GM12878 (cell line): ENCODE measurements at regions not wholly inside any gene's neighbourhood (a gene's known extent, or its start where the extent isn't known, plus 50 kb on each side); places are given as distances from the start of the nearest gene placed in this dataset.

Experiments used
- ATAC-seq: fragments of 200-7000 bp; cut with Tn5 transposase; 3 replicates; pipeline ENCODE4 v1.9.1; 2020; ENCODE audit warnings: mild to moderate bottlenecking, moderate library complexity
- BruUV-seq: library from RNA; stranded (reverse); fragments of 400-500 nt; replicated peaks from 2 replicates; lab custom pipeline; 2021; lab: Mats Ljungman, UMichigan
- CTCF ChIA-PET: fragments of 300-600 bp; sonication (Branson Sonifier 250); formaldehyde crosslinking; extraction: SDS; loops from one replicate; lab custom pipeline; 2021; ENCODE audit warnings: inconsistent platforms; lab: Yijun Ruan, JAX
- POLR2A ChIA-PET: fragments of 350-600 bp; formaldehyde crosslinking; extraction: SDS; loops from one replicate; lab custom pipeline; 2021; ENCODE audit warnings: inconsistent platforms; lab: Charles Lee
- RAD21 ChIA-PET: fragments of 300-600 bp; sonication (Branson Sonifier 250); formaldehyde crosslinking; loops from one replicate; lab custom pipeline; 2023; ENCODE audit warnings: antibody characterized with exemption; ENCODE audit not compliant: unreplicated experiment; lab: Charles Lee
- SMC1A ChIA-PET: fragments of 300-600 bp; sonication (Branson Sonifier 250); formaldehyde crosslinking; loops from one replicate; lab custom pipeline; 2023; ENCODE audit not compliant: unreplicated experiment, uncharacterized antibody; lab: Charles Lee
- DNase-seq: peaks from one replicate; pipeline ENCODE4 v3.0.0-alpha.2; 2011; ENCODE audit warnings: low read depth, low spot score
- FAIRE-seq: peaks from 3 replicates; lab custom pipeline; 2011; peaks lifted over from hg19 to GRCh38; lab: Jason Lieb, UNC
- H2AFZ ChIP-seq: 2 replicates; pipeline ENCODE4 v1.6.0; 2011; ENCODE audit warnings: low read depth, low read length, control low read depth; ENCODE audit not compliant: control insufficient read depth
- H3K27ac ChIP-seq: 2 replicates; pipeline ENCODE4 v1.5.1; 2011; ENCODE audit warnings: control low read depth; ENCODE audit not compliant: control insufficient read depth, insufficient read depth
- H3K27me3 ChIP-seq, 2 experiments: replicated peaks in 1 of 2; 2 replicates each; pipeline versions ENCODE4 v1.6.0 to v1.6.1; 2011; ENCODE audit warnings: low read length in 1 of 2; ENCODE audit not compliant: control insufficient read depth in 2 of 2, insufficient read depth in 2 of 2
- H3K36me3 ChIP-seq, 2 experiments: 2 replicates each; pipeline ENCODE4 v1.5.1; 2011; ENCODE audit warnings: low read length in 1 of 2; ENCODE audit not compliant: control insufficient read depth in 2 of 2, insufficient read depth in 2 of 2
- H3K4me1 ChIP-seq: 2 replicates; pipeline ENCODE4 v1.6.1; 2011; ENCODE audit warnings: mild to moderate bottlenecking, low read length, moderate library complexity, mixed read lengths; ENCODE audit not compliant: control insufficient read depth, insufficient read depth
- H3K4me2 ChIP-seq: 2 replicates; pipeline ENCODE4 v1.6.0; 2011; ENCODE audit warnings: control low read depth; ENCODE audit not compliant: control insufficient read depth, insufficient read depth
- H3K4me3 ChIP-seq: fragments of 200-600 bp; sonication (generic); 2 replicates; pipeline ENCODE4 v1.5.1; 2016
- H3K79me2 ChIP-seq: 2 replicates; pipeline ENCODE4 v1.6.0; 2011; ENCODE audit warnings: low read length; ENCODE audit not compliant: control insufficient read depth, insufficient read depth
- H3K9ac ChIP-seq: 2 replicates; pipeline ENCODE4 v1.8.0; 2011; ENCODE audit warnings: low read length, control low read depth, mixed read lengths; ENCODE audit not compliant: control insufficient read depth, insufficient read depth
- H3K9me3 ChIP-seq: replicated peaks from 3 replicates; pipeline ENCODE4 v1.5.1; 2011; ENCODE audit warnings: mild to moderate bottlenecking, low read length; ENCODE audit not compliant: control insufficient read depth, insufficient read depth
- H4K20me1 ChIP-seq: 2 replicates; pipeline ENCODE4 v1.6.0; 2011; ENCODE audit not compliant: control insufficient read depth, insufficient read depth
- CEBPZ ChIP-seq: fragments of 150-350 bp; IDR thresholded peaks from 2 replicates; pipeline ENCODE4 v1.6.1; 2016; ENCODE audit warnings: low read depth, low read length
- KDM1A ChIP-seq: fragments of 200-600 bp; sonication (generic); IDR thresholded peaks from 2 replicates; pipeline ENCODE4 v1.6.1; 2016; ENCODE audit warnings: borderline replicate concordance
- RAD21 ChIP-seq: IDR thresholded peaks from 2 replicates; pipeline ENCODE4 v1.6.1; 2011; ENCODE audit warnings: mild to moderate bottlenecking, low read depth, low read length, moderate library complexity; ENCODE audit not compliant: insufficient read depth
- RELA ChIP-seq: fragments of 450-650 bp; IDR thresholded peaks from 2 replicates; pipeline ENCODE4 v1.8.0; 2014; ENCODE audit warnings: borderline replicate concordance; ENCODE audit not compliant: partially characterized antibody
- SP1 ChIP-seq: IDR thresholded peaks from one replicate; pipeline ENCODE4 v1.6.1; 2011; ENCODE audit warnings: low read depth, low read length
- SREBF1 ChIP-seq: IDR thresholded peaks from 2 replicates; pipeline ENCODE4 v1.6.1; 2012; ENCODE audit warnings: mild to moderate bottlenecking, low read length
- SUZ12 ChIP-seq: fragments of 200-600 bp; sonication (generic); IDR thresholded peaks from one replicate; pipeline ENCODE4 v1.6.1; 2018; ENCODE audit warnings: antibody characterized with exemption, mild to moderate bottlenecking; ENCODE audit not compliant: unreplicated experiment
- TARDBP ChIP-seq: IDR thresholded peaks from 2 replicates; pipeline ENCODE4 v1.6.1; 2016; ENCODE audit warnings: borderline replicate concordance
- TBL1XR1 ChIP-seq: IDR thresholded peaks from 2 replicates; pipeline ENCODE4 v1.6.1; 2012; ENCODE audit warnings: low read depth, low read length, improper control_type of control experiment
- TCF3 ChIP-seq: IDR thresholded peaks from 2 replicates; pipeline ENCODE4 v1.6.1; 2012; ENCODE audit warnings: low read depth, mild to moderate bottlenecking, low read length, borderline replicate concordance; ENCODE audit not compliant: insufficient read depth
- ZNF384 ChIP-seq: IDR thresholded peaks from 2 replicates; pipeline ENCODE4 v1.6.1; 2012; ENCODE audit warnings: low read depth, mild to moderate bottlenecking, low read length, improper control_type of control experiment, borderline replicate concordance
- WGBS: methylation state at CpG from one replicate; pipeline ENCODE4 v1.1.6; 2016; ENCODE audit warnings: low lambda C conversion rate; ENCODE audit not compliant: insufficient replicate concordance, insufficient coverage; ENCODE audit errors: missing lambda C conversion rate; 5-methylcytosine and 5-hydroxymethylcytosine counted together
- in situ Hi-C: fragments of 300-500 bp; cut with MboI; formaldehyde crosslinking; loops from 9 replicates; pipeline ENCODE4 v1.14.3; 2018; ENCODE audit warnings: mixed read lengths
- intact Hi-C: fragments of 100-400 bp; cut with micrococcal nuclease; formaldehyde crosslinking; loops from one replicate; pipeline ENCODE4 v1.14.2; 2022; ENCODE audit not compliant: unreplicated experiment
- TF ChIP-seq, protein P1 (sequence below): IDR thresholded peaks from 2 replicates; pipeline ENCODE4 v1.6.1; 2012; ENCODE audit warnings: low read depth, low read length, improper control_type of control experiment

GRCh38 chr3:159249472-159250174, 447.8 kb downstream of the MFSD1 start:
- Histone ChIP-seq H4K20me1 (no peaks in the 10 kb centered on the region), H3K9ac (no peak overlapping the region), H3K9me3 (no peaks in the 10 kb centered on the region; the same call in 2 of the 3 replicates), H3K4me1 (no peaks in the 10 kb centered on the region), H3K79me2 (no peaks in the 10 kb centered on the region), H3K36me3 (no peaks in the 10 kb centered on the region), H3K4me3 (no peak overlapping the region), H3K27me3 (no peaks in the 10 kb centered on the region)
- SMC1A ChIA-PET, result interaction anchor here (0.9 to 1.4 kb wide), 3 partner anchors 10 to 451 kb away, joined by 3 to 6 read pairs (median 3); no protein-coding TSS in a partner anchor
- in situ Hi-C loops (no loop called here), intact Hi-C loops (no loop called here)
- ATAC-seq (no peak), FAIRE-seq (no peak), DNase-seq (no peak)
- WGBS, result 38% methylated on average over 5 of the region's 5 CpGs
- POLR2A ChIA-PET, result no interaction called here
- CTCF ChIA-PET, result interaction anchor here (0.8 to 2.6 kb wide), 6 partner anchors 8 to 404 kb away, joined by 3 to 10 read pairs (median 4); no protein-coding TSS in a partner anchor
- TF ChIP-seq ZNF384, result no peak
- TF ChIP-seq SP1, result no peak
- no peak for TF ChIP-seq KDM1A
- no peak for TF ChIP-seq TARDBP
- no peak for TF ChIP-seq TCF3
- TF ChIP-seq CEBPZ, result no peak
- no peak for TF ChIP-seq SREBF1
- TF ChIP-seq, protein P1, sequence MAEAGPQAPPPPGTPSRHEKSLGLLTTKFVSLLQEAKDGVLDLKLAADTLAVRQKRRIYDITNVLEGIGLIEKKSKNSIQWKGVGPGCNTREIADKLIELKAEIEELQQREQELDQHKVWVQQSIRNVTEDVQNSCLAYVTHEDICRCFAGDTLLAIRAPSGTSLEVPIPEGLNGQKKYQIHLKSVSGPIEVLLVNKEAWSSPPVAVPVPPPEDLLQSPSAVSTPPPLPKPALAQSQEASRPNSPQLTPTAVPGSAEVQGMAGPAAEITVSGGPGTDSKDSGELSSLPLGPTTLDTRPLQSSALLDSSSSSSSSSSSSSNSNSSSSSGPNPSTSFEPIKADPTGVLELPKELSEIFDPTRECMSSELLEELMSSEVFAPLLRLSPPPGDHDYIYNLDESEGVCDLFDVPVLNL, result no peak
- TF ChIP-seq RELA, result no peak
- TF ChIP-seq TBL1XR1, result no peak
- no peak for TF ChIP-seq RAD21
- TF ChIP-seq SUZ12, result no peak
- TF ChIP-seq, all 136 proteins: peak for 0
- no peak overlapping the region for H2AFZ ChIP-seq
- no TSS peak for BruUV-seq
- RAD21 ChIA-PET, result no interaction called here
- no peak overlapping the region for H3K27ac ChIP-seq
- no peak overlapping the region for H3K4me2 ChIP-seq
